ENCODE measurements at regions not wholly inside any gene's neighbourhood (a gene's known extent, or its start where the extent isn't known, plus 50 kb on each side); places are given as distances from the start of the nearest gene placed in this dataset.

DNA sequence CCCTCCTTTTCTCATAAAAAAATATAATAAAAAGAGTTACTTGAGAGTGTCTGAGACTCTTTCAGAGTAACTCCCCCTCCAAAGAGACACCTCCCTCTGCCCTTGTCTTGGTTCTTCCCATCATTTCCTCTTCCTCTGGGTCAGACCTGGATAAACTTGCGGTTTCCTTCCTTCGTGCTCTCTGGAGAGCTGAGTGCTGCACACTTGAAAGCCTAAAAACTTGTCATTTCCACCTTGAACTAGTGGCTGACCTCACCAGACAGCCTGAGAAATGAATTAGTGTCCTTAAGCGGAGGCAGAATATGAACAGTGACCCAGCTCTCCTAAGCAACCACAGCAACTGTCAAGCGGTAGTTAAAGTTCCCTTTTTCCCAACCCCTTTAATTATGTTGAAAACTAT, 88.4 kb upstream of the PROX1 start:
- no peak for DNase-seq

DNA sequence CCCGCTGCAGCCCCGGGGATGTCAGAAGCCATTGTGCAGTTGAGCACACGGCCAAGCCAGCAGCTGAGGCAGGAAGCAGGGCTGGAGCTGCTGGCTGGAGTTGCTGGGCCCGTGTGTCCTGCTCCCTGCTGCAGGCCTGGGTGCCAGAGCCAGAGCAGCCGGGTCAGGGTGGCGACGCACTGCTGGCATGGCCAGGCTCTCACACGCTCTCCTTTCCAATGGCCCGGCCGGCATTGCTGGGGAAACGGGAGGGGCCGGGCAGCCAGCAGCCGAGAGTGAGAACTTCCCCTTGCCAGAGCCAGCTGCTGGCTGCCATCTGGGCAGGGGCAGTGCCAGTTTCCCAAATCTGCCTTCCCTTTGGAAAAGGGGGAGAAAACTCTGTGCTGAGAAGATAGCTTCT, 82.4 kb upstream of the PROX1 start:
- no peak for DNase-seq

DNA sequence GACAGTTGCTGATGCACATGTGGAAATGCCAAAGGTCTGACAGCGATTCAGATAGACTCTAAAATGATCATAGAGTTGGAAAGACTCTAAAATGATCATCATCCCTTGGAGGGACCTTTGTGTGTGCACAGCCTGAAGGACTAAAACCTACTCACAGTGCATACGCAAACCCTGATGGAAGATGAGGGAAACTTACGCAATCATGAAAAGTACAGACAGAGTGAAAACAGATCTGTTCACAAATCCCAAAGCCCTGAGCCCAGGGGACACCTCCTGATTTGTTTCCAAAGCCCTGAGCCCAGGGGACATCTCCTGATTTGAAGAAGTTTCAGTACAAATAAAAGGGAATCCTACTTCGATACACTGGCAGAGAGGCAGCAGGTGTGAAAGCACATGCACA, 79.3 kb upstream of the PROX1 start:
- DNase-seq: no peak

DNA sequence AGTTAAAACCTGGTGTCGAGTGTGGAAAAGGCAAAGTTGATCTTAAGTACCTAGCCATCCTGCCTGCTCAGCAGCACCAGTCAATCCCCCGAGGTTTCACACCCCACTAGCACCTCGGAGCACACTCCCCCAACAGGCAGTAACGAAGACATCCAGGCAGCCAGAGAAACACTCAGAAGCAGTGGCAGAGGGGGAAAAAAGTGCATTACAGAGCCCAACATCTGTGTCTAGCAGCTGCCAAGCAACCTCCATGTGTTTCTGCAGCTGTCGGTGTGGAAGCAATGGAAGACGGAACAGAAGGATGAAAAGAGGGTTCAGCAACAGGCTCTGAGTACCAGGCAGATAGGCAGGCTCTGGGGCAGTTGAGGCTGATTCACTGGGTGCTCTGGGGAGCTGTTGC, 73.4 kb upstream of the PROX1 start:
- DNase-seq: no peak

DNA sequence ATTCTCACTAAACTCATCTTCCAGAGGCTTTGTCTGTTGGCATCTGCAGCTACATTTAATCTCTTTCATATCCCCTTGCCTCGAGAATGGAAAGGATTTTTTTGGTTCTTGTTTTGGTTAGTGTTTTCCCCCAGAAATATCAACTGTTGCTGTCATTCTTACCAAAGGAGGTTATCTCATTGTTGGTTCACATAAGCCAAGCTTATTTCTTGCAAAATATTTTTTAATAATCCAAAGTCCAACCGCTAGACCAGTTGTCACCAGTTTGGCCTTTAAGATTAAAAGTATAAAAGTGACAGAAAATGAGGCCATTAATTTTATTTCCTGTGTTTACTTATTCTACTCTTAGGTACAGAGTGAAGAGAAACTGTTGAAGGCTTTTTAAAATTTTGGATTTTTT, 66.5 kb upstream of the PROX1 start:
- no peak for DNase-seq

DNA sequence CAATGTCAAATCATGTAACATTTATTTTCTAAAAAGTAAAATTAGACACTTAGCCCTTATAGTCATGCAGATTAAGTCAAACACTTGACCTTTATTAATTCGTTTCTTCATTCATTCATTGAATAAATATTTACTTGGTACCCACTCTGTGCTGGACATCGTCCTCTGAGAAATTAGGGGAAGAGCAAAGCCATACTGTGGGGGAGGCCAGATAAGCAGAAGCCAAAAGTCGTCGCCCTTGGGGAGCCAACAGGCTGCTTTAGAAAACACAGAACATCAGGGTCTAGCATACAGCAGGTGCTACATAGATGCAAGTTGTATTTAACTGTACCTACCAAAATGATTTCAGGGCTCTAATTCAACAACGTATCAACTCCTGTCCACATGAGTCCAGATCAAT, 66.1 kb upstream of the PROX1 start:
- no peak for DNase-seq

DNA sequence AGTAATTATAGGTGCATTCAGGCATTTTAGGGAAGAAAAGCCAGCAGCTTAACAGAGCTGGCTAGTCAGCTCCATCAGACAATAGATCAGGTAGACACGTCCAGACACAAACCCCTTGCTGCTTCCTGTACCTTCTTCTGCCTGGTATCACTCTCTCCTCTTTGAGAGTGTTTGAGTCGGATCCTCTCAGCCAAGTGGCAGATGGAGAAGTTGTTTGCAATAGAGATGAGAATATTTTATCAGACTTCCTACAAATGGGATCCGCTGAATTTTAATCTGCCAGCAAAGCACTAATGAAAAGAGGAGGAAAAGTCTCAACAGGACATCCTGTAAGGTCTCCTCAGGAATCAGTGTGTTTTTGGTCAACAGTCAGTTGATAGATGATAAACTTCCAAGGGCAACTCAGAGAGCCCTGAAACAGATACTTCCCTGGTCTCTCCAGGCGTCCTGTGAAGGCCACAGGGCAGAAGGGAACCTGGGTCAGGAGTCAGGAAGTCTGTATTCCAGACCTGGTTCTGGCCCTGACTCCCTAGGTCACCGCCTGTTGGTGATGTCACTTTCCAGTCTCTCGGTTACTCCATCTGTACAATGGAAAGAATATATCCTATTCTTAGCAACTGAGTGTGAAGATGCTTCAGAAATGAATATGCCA, 62.1 kb upstream of the PROX1 start:
- peak in 1 of 3 experiments; percentile 10 for DNase-seq

DNA sequence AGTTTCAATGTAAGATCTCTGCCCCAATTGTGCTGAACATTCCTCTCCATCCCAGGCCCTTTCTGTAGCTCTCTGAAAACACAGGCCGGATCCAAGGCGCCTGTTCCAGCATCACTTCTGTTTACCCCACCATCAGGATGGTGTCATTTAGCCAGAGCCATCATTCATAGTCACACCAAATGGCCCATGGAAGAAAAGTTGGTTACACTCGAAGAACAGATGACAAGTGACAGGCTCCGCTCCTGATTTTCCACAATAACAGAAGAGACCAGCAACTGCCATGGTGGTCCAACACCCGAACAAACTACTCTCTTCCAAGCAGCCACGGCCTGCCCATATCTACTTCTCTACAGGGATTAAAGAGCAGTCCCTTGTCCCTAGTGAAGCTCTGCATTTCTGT, 59.9 kb upstream of the PROX1 start:
- DNase-seq: no peak

DNA sequence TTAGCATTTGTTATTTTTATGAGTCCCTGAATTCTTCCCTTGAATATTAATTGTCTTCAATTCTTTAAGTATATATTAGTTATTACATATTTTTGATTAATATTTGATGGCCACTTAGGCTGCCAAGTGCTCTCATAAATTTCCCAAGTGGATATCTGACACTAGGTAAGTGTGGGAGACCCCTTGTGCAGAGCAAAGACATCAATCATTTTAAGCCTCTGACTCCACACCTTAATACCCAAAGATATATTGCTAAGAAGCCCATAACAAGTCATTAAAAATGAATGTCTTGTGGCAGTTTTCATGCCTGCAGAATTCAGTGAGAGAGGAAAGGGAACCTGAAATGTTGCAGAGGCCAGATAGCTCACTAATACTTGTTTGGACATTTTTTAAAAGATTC, 58.4 kb upstream of the PROX1 start:
- peak in 1 of 3 experiments; percentile 43 for DNase-seq

DNA sequence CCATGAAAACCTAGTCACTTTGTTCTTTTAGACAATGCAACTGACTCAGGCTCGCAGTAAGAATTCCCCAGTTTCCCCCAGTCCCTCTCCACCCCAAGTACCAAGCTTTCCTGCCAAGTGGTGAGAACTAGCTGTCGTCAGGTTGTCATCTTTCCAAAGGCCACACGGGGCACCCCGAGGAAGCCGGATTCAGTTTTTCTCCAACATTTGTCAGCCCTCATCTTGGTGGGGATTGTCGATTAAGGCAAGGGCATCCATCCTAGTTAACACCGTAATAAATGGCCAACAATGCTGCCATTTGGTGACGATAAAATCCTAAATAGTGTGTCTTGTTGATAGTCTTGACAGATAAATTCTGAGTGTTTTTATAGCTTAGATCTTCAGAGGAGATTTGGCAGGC, 55.9 kb upstream of the PROX1 start:
- no peak for DNase-seq

DNA sequence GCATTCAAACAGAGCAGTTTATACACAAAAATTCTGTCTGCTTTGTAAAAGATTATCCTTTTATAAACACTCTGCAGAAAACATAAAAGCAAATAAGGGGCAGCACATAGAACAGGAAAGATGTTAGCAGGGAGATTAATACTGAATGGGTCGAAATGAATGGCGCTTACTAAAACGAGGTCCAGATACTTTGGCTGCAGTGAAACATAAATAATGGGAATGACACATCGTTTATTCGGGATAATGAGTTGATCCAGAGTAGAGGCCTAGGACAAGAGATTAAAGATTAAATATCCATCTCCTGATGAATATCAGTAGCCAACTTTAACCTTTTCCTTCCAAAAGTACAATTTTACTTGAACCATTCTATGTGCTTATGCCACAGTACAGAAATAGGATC, 54.4 kb upstream of the PROX1 start:
- no peak for DNase-seq

DNA sequence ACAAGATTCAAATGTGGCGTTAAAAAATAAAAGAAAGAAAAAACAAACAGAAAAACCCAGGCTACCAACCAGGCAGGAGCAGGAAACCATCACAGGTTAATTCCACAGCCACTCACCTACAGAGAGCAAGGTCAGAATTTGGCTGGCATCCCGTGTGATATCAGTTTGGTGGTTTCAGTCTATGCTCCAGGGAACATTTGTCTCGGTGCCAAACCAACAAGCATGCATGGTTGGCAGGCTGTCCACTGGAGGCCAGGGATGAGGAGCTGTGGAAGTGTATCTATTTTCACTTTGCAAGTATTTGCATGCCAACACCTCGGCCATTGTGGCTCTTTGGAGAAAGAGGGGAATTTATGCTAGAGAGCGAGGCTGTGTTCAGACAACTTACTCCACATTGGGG, 53.1 kb upstream of the PROX1 start:
- peak in 1 of 3 experiments; percentile 57 for DNase-seq

DNA sequence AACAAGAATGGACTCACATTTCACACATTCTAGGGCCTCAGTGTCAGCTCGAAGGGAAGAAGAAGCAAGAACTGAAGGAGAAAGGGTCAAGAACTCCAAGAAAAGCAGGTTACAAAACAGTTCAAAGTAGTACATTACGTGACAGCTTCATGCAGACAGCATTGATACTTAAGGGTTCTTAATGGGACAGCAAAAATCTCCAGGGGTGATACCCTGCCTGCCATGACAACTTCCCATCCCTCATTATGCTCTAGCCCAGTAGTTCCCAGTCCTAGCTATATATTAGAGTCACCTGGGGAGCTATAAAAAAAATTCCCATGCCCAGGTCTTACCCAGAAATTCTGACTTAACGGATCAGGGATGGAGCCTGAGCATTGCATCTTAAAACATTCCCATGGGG, 51.2 kb upstream of the PROX1 start:
- no peak for DNase-seq
